NCI-H1436 (cell line): ENCODE measurements at regions not wholly inside any gene's neighbourhood (a gene's known extent, or its start where the extent isn't known, plus 50 kb on each side); places are given as distances from the start of the nearest gene placed in this dataset.
"Not testable (repeated sequence)": the region's sequence is repeated elsewhere in the genome, so short reads cannot be mapped to it uniquely, and the experiment has no call there.

Experiments
- DNase-seq: peaks from one replicate; lab custom pipeline; 2025; lab: John Stamatoyannopoulos, UW

GRCh38 chr21:26331205-26331980 lies 160.8 kb upstream of the APP start:
- DNase-seq, result no peak

- no peak for DNase-seq
Measured at GRCh38 chr21:26320596-26320995, 150.0 kb upstream of the APP start.

GRCh38 chr21:26307640-26308039 lies 137.1 kb upstream of the APP start:
- DNase-seq, result no peak

GRCh38 chr21:26297851-26298250 lies 127.3 kb upstream of the APP start:
- DNase-seq, result no peak

GRCh38 chr21:26293141-26293946 lies 122.8 kb upstream of the APP start:
- DNase-seq, result no peak

- no peak for DNase-seq
Measured at GRCh38 chr21:26288026-26288425, 117.5 kb upstream of the APP start.

GRCh38 chr21:26284531-26284930 lies 114.0 kb upstream of the APP start:
- no peak for DNase-seq

- DNase-seq, result no peak
Measured at GRCh38 chr21:26282058-26282457, 111.5 kb upstream of the APP start.

- no peak for DNase-seq
Measured at GRCh38 chr21:26281506-26281905, 110.9 kb upstream of the APP start.

GRCh38 chr21:26280775-26281174 lies 110.2 kb upstream of the APP start:
- no peak for DNase-seq

- no peak for DNase-seq
Measured at GRCh38 chr21:26280148-26280547, 109.6 kb upstream of the APP start.

- DNase-seq, result no peak
Measured at GRCh38 chr21:26275801-26276200, 105.2 kb upstream of the APP start.

- DNase-seq, result no peak
Measured at GRCh38 chr21:26273686-26274313, 103.2 kb upstream of the APP start.

GRCh38 chr21:26267389-26267788 lies 96.8 kb upstream of the APP start:
- DNase-seq, result no peak

GRCh38 chr21:26246073-26246472 lies 75.5 kb upstream of the APP start:
- no peak for DNase-seq

GRCh38 chr21:26245428-26245827 lies 74.9 kb upstream of the APP start:
- DNase-seq, result no peak

GRCh38 chr21:26238646-26239045 lies 68.1 kb upstream of the APP start:
- no peak for DNase-seq

GRCh38 chr21:26236281-26236680 lies 65.7 kb upstream of the APP start:
- DNase-seq, result no peak

- not testable (repeated sequence) for DNase-seq
Measured at GRCh38 chr21:26233297-26233696, 62.7 kb upstream of the APP start.

- DNase-seq, result not testable (repeated sequence)
Measured at GRCh38 chr21:26232491-26232890, 61.9 kb upstream of the APP start.

GRCh38 chr21:26227130-26227529 lies 56.6 kb upstream of the APP start:
- DNase-seq, result no peak

GRCh38 chr21:26226724-26227123 lies 56.2 kb upstream of the APP start:
- no peak for DNase-seq

- no peak for DNase-seq
Measured at GRCh38 chr21:26225046-26225445, 54.5 kb upstream of the APP start.
